GM21825 (cell line): ENCODE measurements at regions not wholly inside any gene's neighbourhood (a gene's known extent, or its start where the extent isn't known, plus 50 kb on each side); places are given as distances from the start of the nearest gene placed in this dataset.

Experiments used
- ATAC-seq: cut with Tn5 transposase; IDR thresholded peaks from one replicate; pipeline ENCODE4 v1.9.1; 2021; ENCODE audit warnings: mild to moderate bottlenecking, moderate library complexity; ENCODE audit not compliant: unreplicated experiment

GRCh38 chr1:62981434-62981833 is 197.5 kb downstream of the ATG4C start:
- ATAC-seq = no peak

GRCh38 chr1:62988867-62989266 is 204.9 kb downstream of the ATG4C start:
- ATAC-seq = no peak

GRCh38 chr1:62989497-62989896 is 205.6 kb downstream of the ATG4C start:
- ATAC-seq = no peak

GRCh38 chr1:62991152-62991551 is 207.2 kb downstream of the ATG4C start:
- no peak for ATAC-seq

- no peak for ATAC-seq
Measured at GRCh38 chr1:62993844-62994243, 209.9 kb downstream of the ATG4C start.

GRCh38 chr1:62995173-62995572 is 211.2 kb downstream of the ATG4C start:
- no peak for ATAC-seq

- ATAC-seq = no peak
Measured at GRCh38 chr1:62997884-62998283, 214.0 kb downstream of the ATG4C start.

- ATAC-seq = no peak
Measured at GRCh38 chr1:62998845-62999649, 215.1 kb downstream of the ATG4C start.

- ATAC-seq = no peak
Measured at GRCh38 chr1:63000508-63000907, 216.6 kb downstream of the ATG4C start.

GRCh38 chr1:63004868-63005267 is 220.9 kb downstream of the ATG4C start:
- no peak for ATAC-seq

GRCh38 chr1:63005812-63006211 is 221.9 kb downstream of the ATG4C start:
- ATAC-seq = no peak

- no peak for ATAC-seq
Measured at GRCh38 chr1:63009421-63009820, 225.5 kb downstream of the ATG4C start.

GRCh38 chr1:63010913-63011660 is 227.2 kb downstream of the ATG4C start:
- no peak for ATAC-seq

GRCh38 chr1:63012339-63012738 is 228.4 kb downstream of the ATG4C start:
- ATAC-seq = no peak

- no peak for ATAC-seq
Measured at GRCh38 chr1:63014267-63014666, 230.3 kb downstream of the ATG4C start.

GRCh38 chr1:63022319-63022718 is 238.4 kb downstream of the ATG4C start:
- ATAC-seq = no peak

- no peak for ATAC-seq
Measured at GRCh38 chr1:63023171-63023570, 239.2 kb downstream of the ATG4C start.

GRCh38 chr1:63023637-63024036 is 239.7 kb downstream of the ATG4C start:
- ATAC-seq = no peak

- ATAC-seq = no peak
Measured at GRCh38 chr1:63024132-63024531, 240.2 kb downstream of the ATG4C start.

- no peak for ATAC-seq
Measured at GRCh38 chr1:63027176-63027575, 243.2 kb downstream of the ATG4C start.

GRCh38 chr1:63032171-63032570 is 248.2 kb downstream of the ATG4C start:
- ATAC-seq = no peak

- no peak for ATAC-seq
Measured at GRCh38 chr1:63033211-63033610, 249.3 kb downstream of the ATG4C start.
